ENCODE measurements at regions not wholly inside any gene's neighbourhood (a gene's known extent, or its start where the extent isn't known, plus 50 kb on each side); places are given as distances from the start of the nearest gene placed in this dataset.
"Not testable (repeated sequence)": the region's sequence is repeated elsewhere in the genome, so short reads cannot be mapped to it uniquely, and the experiment has no call there.

DNA sequence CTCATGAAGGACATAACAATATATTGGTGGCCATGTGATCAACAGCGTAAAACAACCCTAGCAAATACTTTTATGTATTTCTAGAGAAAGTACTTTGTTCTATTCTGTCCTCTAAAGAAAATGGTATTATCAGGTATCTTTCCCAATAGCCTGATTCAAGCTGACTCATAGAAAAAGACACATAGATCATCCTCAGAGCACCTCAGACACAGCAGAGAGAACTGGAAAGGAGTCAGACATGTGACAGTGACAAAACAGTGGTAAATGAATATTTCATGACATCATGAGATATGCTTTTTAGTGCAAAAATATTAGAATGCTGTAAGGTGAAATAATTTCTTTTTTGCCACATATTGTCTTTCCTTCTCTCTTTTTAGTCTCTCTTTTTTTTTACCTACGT lies 1355.0 kb upstream of the MAP3K7 start:
- H3K36me3 Mint-ChIP-seq (ENCODE audit: low read depth), result no peaks in the 10 kb centered on the region
- no peaks in the 10 kb centered on the region for H3K27me3 Mint-ChIP-seq
- H3K4me3 Mint-ChIP-seq, result no peak overlapping the region
- no peak for DNase-seq
- POLR2A ChIA-PET, result no interaction called here
- H3K27ac Mint-ChIP-seq, result no peak overlapping the region
- peaks cover 7% of the 10 kb centered on the region for H3K9me3 Mint-ChIP-seq
- no peaks in the 10 kb centered on the region for H3K4me1 Mint-ChIP-seq
- CTCF ChIA-PET, result no interaction called here

DNA sequence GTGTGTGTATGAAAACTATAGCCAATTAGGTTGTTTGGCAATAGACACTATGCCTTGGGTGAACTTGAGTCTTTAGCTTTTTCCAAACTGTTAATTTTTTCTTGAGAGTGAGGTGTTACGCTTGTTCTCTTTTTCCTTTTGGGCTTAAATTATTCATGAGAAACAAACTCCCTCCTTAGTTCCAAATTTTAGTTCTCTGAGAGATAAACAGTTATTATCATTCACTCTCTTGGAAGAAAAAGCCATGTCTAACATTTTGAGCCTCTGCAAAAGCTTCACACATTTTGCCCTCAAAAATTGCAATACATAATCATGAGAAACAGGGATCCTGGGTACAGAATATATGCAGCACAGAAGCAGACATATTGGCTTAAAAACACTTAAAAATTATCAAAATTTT lies 1353.9 kb upstream of the MAP3K7 start:
- no peak overlapping the region for H3K27ac Mint-ChIP-seq
- H3K27me3 Mint-ChIP-seq, result no peaks in the 10 kb centered on the region
- POLR2A ChIA-PET, result no interaction called here
- no peak for DNase-seq
- no peaks in the 10 kb centered on the region for H3K36me3 Mint-ChIP-seq (ENCODE audit: low read depth)
- CTCF ChIA-PET, result no interaction called here
- H3K9me3 Mint-ChIP-seq, result peaks cover 5% of the 10 kb centered on the region
- H3K4me3 Mint-ChIP-seq, result no peak overlapping the region
- no peaks in the 10 kb centered on the region for H3K4me1 Mint-ChIP-seq

DNA sequence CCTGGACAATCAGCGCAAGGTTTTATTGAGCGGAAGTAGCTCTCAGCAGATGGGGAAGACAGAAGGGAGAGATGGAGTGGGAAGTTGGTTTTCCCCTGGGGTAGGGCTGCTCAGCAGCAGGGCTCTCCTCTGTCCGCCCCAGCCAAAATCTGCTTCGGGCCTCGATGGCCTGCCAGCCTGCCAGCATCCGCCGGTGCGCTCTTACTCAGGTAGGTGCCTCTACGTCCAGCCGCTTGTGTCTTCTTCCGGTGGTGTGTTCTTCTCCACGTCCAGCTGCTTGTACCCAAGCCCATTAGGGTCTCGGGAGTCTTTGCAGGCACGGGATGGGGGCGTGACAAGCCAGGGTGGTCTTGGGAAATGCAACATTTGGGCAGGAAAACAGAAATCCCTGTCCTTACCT lies 1340.0 kb upstream of the MAP3K7 start:
- no peak overlapping the region for H3K27ac Mint-ChIP-seq
- no peak for DNase-seq
- peaks cover 8% of the 10 kb centered on the region for H3K9me3 Mint-ChIP-seq
- no peak overlapping the region for H3K4me3 Mint-ChIP-seq
- ChIA-PET POLR2A (no interaction called here), CTCF (no interaction called here)
- H3K36me3 Mint-ChIP-seq (ENCODE audit: low read depth), result no peaks in the 10 kb centered on the region
- H3K27me3 Mint-ChIP-seq, result no peaks in the 10 kb centered on the region
- no peaks in the 10 kb centered on the region for H3K4me1 Mint-ChIP-seq

DNA sequence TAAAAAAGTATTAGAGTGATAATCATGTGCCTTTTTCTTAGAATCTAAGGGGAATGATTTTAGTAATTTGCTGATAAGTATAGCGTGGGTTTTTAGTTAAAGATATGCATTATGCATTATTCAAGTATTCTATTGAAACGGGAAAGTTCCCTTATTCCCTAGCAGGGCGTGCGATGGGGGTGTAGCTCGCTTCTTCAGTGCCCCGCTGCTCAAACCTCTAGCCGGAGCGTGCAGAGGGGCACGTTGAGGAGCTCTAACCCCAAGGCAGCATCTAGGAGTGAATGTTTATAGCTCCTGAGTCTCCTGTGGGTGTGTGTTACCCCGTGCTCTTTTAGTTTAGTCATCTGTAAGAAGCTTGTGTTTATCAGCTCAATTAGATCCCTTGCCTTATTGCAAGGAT lies 1339.5 kb upstream of the MAP3K7 start:
- Mint-ChIP-seq H3K4me1 (no peaks in the 10 kb centered on the region), H3K4me3 (no peak overlapping the region), H3K36me3 (ENCODE audit: low read depth) (no peaks in the 10 kb centered on the region), H3K27ac (no peak overlapping the region), H3K9me3 (peaks cover 8% of the 10 kb centered on the region), H3K27me3 (no peaks in the 10 kb centered on the region)
- ChIA-PET CTCF (no interaction called here), POLR2A (no interaction called here)
- no peak for DNase-seq

DNA sequence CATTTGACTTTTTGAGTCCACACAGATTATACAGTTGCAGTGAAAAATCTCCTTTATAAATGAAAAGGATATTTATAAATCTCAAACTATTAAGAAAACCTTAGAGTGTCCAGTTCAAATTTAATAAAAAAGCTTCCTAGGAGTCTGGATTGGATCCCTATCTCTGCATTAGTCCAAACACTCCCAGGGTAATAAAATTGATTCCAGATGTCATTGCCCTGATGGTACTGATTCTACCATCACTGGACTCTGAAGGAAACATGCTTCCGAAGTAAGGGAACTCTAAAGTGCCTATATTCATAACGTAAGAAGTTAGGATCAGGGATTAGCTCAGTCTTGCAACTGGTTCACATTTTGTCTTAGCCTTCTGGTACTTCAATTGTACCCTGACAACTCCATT lies 1325.1 kb upstream of the MAP3K7 start:
- CTCF ChIA-PET, result no interaction called here
- DNase-seq, result no peak
- H3K4me1 Mint-ChIP-seq, result no peaks in the 10 kb centered on the region

DNA sequence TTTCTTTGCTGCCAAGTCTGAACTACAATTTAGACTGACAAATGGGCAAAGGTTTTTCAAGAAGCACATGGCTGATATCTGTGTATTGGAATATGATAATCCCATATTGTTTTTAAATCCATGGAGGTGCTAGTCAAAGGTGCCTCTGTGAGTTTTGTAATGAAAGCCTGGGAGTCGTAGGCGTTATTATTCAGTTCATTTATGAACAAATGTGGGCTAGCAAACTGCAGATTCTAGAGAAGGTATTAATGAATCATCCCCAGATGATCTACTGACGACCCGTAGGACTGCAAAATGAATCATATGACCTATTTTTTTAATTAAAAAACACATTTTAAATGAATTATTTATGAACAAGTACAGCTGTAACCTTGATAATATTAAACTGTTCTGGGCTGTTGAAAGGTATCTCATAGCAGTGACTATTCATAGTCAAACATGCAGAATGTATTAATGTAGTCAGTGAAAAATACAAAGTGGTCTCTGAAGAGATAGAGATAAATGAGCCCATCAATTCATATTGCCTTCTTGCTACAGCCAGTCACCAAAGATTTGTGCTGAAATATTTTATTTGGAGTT lies 1317.8 kb upstream of the MAP3K7 start:
- H3K36me3 Mint-ChIP-seq (ENCODE audit: low read depth), result no peaks in the 10 kb centered on the region
- CTCF ChIA-PET, result no interaction called here
- H3K27me3 Mint-ChIP-seq, result no peaks in the 10 kb centered on the region

More for the DNA sequence above, 1325.1 kb upstream of the MAP3K7 start:
- H3K4me3 Mint-ChIP-seq, result no peak overlapping the region
- no peaks in the 10 kb centered on the region for H3K36me3 Mint-ChIP-seq (ENCODE audit: low read depth)
- peaks cover 9% of the 10 kb centered on the region for H3K9me3 Mint-ChIP-seq
- H3K27me3 Mint-ChIP-seq, result no peaks in the 10 kb centered on the region
- POLR2A ChIA-PET, result no interaction called here
- H3K27ac Mint-ChIP-seq, result no peak overlapping the region

DNA sequence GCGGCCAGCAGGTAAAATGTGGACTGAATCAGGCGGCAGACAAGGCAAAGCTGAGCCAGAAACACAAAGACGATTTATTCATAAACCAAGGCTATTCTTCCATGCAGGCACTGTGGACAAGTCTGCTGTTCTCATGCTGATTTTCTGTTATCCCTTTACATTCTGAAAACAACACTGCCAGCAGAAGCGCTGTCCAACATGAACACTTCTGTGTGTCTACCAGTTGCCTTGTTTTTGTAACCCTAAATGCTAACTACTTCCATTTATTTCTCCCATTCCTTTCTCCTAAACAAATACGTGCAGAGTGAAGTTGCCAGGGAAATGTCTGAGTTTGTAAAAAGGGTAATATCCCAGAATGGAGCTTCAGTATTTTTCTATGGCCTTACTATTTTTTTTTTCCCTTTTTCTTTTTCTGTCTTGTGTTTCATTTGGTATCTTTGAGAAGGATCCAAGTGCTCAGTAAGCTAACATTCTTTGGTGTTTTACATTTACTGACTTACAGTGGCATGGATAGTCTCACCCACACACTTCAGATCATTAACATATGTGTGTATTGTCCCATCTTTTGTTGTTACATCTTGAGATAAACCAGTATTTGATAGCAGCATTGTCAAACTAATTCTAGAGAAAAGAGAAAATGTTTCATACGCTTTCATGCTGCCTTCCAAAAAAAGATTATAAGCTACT lies 1308.9 kb upstream of the MAP3K7 start:
- no peak overlapping the region for H3K4me3 Mint-ChIP-seq
- ChIA-PET CTCF (no interaction called here), POLR2A (no interaction called here)
- no peak overlapping the region for H3K27ac Mint-ChIP-seq
- peaks cover 6% of the 10 kb centered on the region for H3K9me3 Mint-ChIP-seq
- no peak for DNase-seq
- no peaks in the 10 kb centered on the region for H3K4me1 Mint-ChIP-seq
- H3K36me3 Mint-ChIP-seq (ENCODE audit: low read depth), result no peaks in the 10 kb centered on the region
- H3K27me3 Mint-ChIP-seq, result no peaks in the 10 kb centered on the region

More for the DNA sequence above, 1317.8 kb upstream of the MAP3K7 start:
- no peak overlapping the region for H3K4me3 Mint-ChIP-seq
- no peak overlapping the region for H3K27ac Mint-ChIP-seq
- DNase-seq, result no peak
- H3K4me1 Mint-ChIP-seq, result no peaks in the 10 kb centered on the region
- peaks cover 2% of the 10 kb centered on the region for H3K9me3 Mint-ChIP-seq
- POLR2A ChIA-PET, result no interaction called here

DNA sequence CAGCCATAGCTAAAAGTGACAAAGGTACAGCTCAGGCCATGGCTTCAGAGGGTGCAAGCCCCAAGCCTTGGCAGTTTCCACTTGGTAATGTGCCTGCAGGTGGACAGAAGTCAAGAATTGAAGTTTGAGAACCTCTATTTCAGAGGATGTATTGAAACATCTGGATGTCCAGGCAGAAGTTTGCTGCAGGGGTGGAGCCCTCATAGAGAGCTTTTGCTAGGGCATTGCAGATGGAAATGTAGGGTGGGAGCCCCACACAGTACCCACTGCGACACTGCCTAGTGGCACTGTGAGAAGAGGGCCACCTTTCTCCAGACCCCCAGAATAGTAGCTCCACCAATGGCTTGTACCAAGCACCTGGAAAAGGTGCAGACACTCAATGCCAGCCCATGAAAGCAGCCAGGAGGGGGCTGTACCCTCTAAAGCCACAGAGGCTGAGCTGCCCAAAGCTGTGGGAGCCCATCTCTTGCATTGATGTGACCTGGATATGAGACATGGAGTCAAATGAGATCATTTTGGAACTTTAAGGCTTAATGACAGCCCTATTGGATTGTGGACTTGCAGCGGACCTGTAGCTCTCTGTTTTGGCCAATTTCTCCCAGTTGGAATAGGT lies 1299.4 kb upstream of the MAP3K7 start:
- ChIA-PET CTCF (no interaction called here), POLR2A (no interaction called here)
- H3K4me1 Mint-ChIP-seq, result no peaks in the 10 kb centered on the region
- H3K27ac Mint-ChIP-seq, result no peak overlapping the region
- no peak for DNase-seq
- H3K27me3 Mint-ChIP-seq, result no peaks in the 10 kb centered on the region
- H3K4me3 Mint-ChIP-seq, result no peak overlapping the region
- H3K36me3 Mint-ChIP-seq (ENCODE audit: low read depth), result no peaks in the 10 kb centered on the region
- peaks cover 21% of the 10 kb centered on the region for H3K9me3 Mint-ChIP-seq

DNA sequence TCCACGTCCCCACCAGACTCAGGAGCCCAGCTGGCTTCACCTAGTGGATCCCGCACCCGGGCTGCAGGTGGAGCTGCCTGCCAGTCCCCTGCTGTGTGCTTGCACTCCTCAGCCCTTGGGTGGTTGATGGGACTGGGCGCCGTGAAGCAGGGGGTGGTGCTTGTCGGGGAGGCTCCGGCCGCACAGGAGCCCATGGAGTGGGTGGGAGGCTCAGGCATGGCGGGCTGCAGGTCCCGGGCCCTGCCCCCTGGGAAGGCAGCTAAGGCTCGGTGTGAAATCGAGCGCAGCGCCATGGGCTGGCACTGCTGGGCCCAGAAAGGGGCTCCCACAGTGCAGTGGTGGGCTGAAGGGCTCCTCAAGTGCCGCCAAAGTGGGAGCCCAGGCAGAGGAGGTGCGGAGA lies 1294.9 kb upstream of the MAP3K7 start:
- peaks cover 15% of the 10 kb centered on the region for H3K9me3 Mint-ChIP-seq
- DNase-seq; H3K4me3 Mint-ChIP-seq; POLR2A ChIA-PET; H3K27me3 Mint-ChIP-seq; H3K36me3 Mint-ChIP-seq (ENCODE audit: low read depth); H3K27ac Mint-ChIP-seq; CTCF ChIA-PET; H3K4me1 Mint-ChIP-seq: not testable (repeated sequence)

DNA sequence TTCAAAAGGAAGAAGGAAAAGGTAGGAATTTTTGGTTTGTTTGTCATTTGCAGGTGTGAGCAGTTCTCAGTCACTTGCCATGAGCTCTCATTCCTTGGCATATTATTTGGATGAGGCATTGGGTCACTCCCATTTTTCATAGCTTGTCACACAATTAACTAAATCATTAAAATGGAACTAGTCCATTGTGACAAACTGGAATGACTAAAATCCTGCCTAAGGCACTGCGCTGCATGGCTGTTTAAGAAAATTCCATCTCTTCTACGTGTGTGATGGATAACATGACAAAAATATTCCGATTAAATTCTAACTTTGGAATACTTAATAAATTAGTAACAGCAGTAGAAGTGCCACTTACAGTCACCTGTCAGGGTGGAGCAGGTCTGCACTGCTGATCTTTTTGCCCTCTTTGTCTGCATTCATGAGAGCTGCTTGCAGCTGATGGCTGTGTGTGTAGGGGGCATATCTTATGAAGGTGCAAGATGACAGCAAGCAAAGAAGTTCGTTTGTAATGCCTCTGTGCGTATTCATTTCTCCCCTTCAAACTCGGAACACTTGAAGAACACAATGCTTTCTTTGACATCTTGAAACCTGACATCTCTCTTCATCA lies 1292.6 kb upstream of the MAP3K7 start:
- CTCF ChIA-PET, result no interaction called here
- H3K27me3 Mint-ChIP-seq, result no peaks in the 10 kb centered on the region
- POLR2A ChIA-PET, result no interaction called here
- peaks cover 4% of the 10 kb centered on the region for H3K9me3 Mint-ChIP-seq
- H3K4me1 Mint-ChIP-seq, result no peaks in the 10 kb centered on the region
- DNase-seq, result no peak
- H3K27ac Mint-ChIP-seq, result no peak overlapping the region
- no peak overlapping the region for H3K4me3 Mint-ChIP-seq
- no peaks in the 10 kb centered on the region for H3K36me3 Mint-ChIP-seq (ENCODE audit: low read depth)

DNA sequence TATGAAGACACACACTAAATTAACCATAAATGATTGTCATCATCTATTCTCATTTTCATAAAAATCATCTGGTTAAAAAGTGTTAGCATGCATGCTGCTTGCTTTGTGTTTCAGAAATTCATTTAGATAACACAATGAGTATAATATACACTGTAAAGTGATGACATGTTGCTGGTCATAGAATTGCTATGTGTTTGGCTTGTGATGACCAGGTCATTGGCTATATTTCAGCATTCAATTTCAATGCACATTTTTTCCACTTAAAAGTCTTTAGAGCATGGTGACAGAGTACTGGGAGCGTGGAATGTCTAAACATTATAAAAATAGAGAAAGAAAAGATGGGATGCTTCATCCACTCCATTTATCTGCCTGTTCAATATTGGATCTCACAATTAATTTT lies 1291.1 kb upstream of the MAP3K7 start:
- no peak overlapping the region for H3K4me3 Mint-ChIP-seq
- H3K27me3 Mint-ChIP-seq, result no peaks in the 10 kb centered on the region
- no peak overlapping the region for H3K27ac Mint-ChIP-seq
- ChIA-PET POLR2A (no interaction called here), CTCF (no interaction called here)
- H3K36me3 Mint-ChIP-seq (ENCODE audit: low read depth), result no peaks in the 10 kb centered on the region
- no peaks in the 10 kb centered on the region for H3K9me3 Mint-ChIP-seq
- no peaks in the 10 kb centered on the region for H3K4me1 Mint-ChIP-seq
- DNase-seq, result no peak

DNA sequence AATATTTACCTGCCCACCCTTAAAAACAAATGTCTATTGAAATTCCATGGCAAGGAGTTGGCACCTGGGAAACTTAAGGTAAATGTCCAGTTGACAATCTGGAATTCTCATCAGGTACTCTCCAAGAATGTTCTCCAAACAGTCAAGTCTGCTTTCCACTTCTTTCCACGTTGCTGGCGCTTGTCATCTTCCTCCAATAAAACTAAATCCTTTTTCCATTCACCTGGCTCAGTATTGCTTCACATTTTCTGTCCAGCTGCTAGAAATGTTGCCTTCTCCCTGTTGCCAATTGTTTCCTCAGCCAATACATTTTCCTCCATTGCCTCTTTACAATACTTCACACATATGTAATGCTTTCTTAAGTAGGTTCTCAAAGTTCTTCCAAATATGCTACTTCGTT lies 1288.1 kb upstream of the MAP3K7 start:
- CTCF ChIA-PET, result no interaction called here
- Mint-ChIP-seq H3K36me3 (ENCODE audit: low read depth) (no peaks in the 10 kb centered on the region), H3K27ac (no peak overlapping the region), H3K9me3 (no peaks in the 10 kb centered on the region), H3K4me1 (no peaks in the 10 kb centered on the region), H3K4me3 (no peak overlapping the region), H3K27me3 (no peaks in the 10 kb centered on the region)
- POLR2A ChIA-PET, result no interaction called here
- DNase-seq, result no peak

DNA sequence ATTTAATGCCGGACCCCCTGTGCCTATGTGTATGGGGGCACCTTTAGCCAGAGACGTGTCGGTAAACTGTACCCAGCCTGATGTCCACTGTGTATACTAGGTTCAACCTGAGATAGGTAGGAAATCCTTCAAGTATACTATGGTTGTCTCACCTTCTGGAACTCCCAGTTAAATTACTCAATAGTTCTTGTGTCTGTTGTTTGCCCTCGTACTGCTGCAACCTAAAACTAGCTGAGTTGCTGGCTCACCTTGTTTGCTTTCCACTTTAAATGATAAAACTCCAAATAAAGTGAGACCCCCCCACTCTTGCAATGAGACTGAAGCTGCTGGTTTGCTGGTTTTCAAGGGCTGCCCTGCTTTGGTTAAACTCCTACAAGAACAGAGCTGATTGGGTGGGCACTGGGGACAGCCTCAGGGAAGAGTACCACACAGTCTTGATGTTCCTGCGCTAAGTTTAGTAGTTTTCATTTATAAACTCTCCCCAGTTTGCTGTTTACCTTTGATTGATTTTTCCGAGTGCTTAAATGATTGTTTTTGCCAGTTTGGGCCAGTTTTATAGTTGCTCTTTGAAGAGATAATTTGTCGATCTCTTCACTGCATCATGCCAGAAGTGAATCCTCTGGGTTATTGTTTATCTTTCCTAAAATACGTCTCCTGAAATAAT lies 1281.8 kb upstream of the MAP3K7 start:
- H3K4me3 Mint-ChIP-seq, result no peak overlapping the region
- CTCF ChIA-PET, result no interaction called here

More for the DNA sequence above, 1281.8 kb upstream of the MAP3K7 start:
- Mint-ChIP-seq H3K27me3 (no peaks in the 10 kb centered on the region), H3K4me1 (no peaks in the 10 kb centered on the region), H3K27ac (no peak overlapping the region), H3K36me3 (ENCODE audit: low read depth) (no peaks in the 10 kb centered on the region), H3K9me3 (peaks cover 2% of the 10 kb centered on the region)
- DNase-seq, result no peak
- POLR2A ChIA-PET, result no interaction called here
